ENCODE measurements at regions not wholly inside any gene's neighbourhood (a gene's known extent, or its start where the extent isn't known, plus 50 kb on each side); places are given as distances from the start of the nearest gene placed in this dataset.

DNA sequence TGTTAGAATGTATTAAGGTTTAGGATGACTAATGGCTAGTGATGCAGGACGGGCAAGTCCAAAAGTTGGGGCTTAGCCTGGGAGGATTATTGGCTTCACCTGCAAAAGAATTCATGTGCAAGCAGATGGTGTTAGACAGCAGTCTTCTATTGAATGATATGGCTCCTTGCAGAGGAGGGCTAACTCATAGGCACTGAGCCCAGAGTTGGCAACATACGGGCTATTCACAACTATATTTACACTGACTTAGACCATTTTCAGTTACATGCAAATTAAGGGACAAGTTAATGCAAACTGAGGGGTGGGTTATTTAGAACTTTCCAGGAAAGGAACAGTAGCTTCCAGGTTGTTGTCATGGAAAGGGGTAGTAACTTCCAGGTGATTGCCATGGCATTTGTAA is 1017.1 kb upstream of the EEF2KMT start:
- Mint-ChIP-seq H3K4me3 (no peak overlapping the region), H3K27ac (no peak overlapping the region)

DNA sequence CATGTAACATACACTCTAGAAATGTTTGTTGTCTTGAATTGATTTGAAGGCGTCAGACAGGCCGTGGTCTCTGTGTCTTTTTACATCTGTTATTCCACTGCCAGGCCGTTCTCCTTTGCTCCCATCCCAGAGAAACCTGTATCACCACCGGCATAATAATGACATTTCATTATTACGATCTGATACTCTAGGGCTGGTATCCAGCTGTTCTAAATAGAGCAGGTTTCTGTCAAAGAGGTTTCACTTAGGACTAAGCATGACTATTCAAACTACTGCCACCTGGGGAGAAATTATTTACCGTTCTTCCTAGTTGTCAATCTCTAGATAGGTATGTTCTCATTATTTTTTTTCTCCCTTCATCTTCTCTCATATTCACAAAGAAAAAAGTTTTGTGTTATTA is 1016.2 kb upstream of the EEF2KMT start:
- Mint-ChIP-seq H3K27ac (no peak overlapping the region), H3K4me1 (no peaks in the 10 kb centered on the region), H3K9me3 (peaks cover 0 to 4% of the 10 kb centered on the region in 2 donors), H3K4me3 (no peak overlapping the region), H3K27me3 (no peaks in the 10 kb centered on the region)
- DNase-seq (no peak), ATAC-seq (no peak)

More for the DNA sequence above, 1017.1 kb upstream of the EEF2KMT start:
- DNase-seq: no peak
- peaks cover 0 to 5% of the 10 kb centered on the region in 2 donors for H3K9me3 Mint-ChIP-seq
- no peak for ATAC-seq
- H3K27me3 Mint-ChIP-seq: no peaks in the 10 kb centered on the region
- no peaks in the 10 kb centered on the region for H3K4me1 Mint-ChIP-seq

DNA sequence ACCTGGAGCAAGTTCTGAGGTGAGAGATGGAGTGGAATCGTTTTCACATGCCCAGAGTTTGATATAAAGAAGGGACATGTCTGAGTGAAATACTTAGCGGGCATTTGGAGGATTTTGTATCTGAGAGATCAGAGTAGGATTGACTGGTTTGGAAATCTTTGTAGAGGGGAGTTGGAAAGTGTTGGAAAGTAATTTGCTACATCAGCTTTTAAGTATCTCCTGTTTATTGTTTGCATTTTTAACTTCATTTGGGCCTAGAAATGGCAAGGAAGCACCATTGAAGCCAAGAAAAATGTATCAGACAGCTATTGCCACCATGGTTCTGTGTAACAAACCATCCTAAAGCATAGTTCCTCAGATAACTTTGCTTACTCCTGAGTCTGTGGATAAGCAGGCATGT is 1015.1 kb upstream of the EEF2KMT start:
- H3K9me3 Mint-ChIP-seq: no peaks in the 10 kb centered on the region
- H3K4me1 Mint-ChIP-seq: no peaks in the 10 kb centered on the region
- ATAC-seq (no peak), DNase-seq (no peak)
- H3K4me3 Mint-ChIP-seq: no peak overlapping the region
- no peaks in the 10 kb centered on the region for H3K27me3 Mint-ChIP-seq
- no peak overlapping the region for H3K27ac Mint-ChIP-seq

DNA sequence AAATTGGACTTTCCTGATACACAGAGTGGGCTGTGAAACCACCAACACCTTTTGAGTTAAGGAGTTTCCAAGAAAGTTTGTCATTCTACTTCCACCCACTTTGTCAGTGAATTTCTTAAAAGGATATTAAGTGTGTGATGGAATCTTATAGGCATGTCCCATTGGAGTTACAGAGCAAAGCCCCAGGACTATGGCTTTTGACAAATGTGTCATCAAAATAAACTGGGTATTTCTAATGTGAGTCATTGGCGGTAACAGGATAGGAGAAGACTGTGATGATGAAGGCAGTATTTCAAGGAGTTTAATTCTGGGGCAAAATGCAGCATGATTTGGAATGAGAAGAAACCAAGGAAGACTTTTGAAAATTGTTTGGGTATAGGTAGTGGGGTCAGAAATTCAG is 1013.8 kb upstream of the EEF2KMT start:
- Mint-ChIP-seq H3K4me1 (no peaks in the 10 kb centered on the region), H3K27me3 (no peaks in the 10 kb centered on the region), H3K9me3 (peaks cover 0 to 4% of the 10 kb centered on the region in 2 donors), H3K4me3 (no peak overlapping the region), H3K27ac (no peak overlapping the region)
- ATAC-seq: no peak
- DNase-seq: no peak

DNA sequence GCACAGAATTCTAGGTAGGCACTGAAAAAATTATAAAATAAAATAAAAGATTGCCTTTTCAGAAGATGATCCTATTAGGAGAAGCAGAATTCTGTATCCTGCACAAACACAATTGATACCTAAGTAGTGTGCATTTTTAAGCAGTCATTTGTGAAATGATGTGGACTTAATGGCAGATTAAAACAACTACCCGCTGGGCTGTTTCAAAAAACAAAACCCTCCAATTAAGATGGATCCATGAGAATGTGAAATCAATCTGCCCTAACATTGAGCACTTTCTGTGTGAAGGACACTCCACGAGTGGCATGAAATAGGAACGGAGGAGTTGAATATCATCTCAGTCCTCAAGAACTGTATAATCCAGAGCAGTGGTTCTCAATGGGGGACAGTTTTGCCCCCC is 1012.8 kb upstream of the EEF2KMT start:
- no peaks in the 10 kb centered on the region for H3K4me1 Mint-ChIP-seq
- DNase-seq (no peak), ATAC-seq (no peak)
- peaks cover 0 to 4% of the 10 kb centered on the region in 2 donors for H3K9me3 Mint-ChIP-seq
- H3K27ac Mint-ChIP-seq: peak overlapping the region in 1 of 2 donors; percentile 84
- H3K27me3 Mint-ChIP-seq: no peaks in the 10 kb centered on the region
- no peak overlapping the region for H3K4me3 Mint-ChIP-seq

DNA sequence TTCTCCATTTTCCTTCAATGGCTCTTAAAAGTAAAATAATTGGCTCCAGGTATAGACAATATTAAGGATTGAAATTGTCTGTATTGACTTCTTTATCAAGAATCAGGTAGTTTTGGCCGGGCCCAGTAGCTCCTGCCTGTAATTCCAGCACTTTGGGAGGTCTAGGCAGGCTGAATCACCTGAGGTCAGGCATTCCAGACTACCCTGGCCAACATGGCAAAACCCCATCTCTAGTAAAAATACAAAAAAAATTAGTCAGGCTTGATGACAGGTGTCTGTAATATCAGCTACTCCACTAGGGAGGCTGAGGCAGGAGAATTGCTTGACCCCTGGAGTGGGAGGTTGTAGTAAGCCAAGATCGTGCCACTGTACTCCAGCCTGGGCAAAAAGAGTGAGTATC is 1008.5 kb upstream of the EEF2KMT start:
- peaks cover 7 to 11% of the 10 kb centered on the region in 2 donors for H3K9me3 Mint-ChIP-seq
- no peak for ATAC-seq
- DNase-seq: no peak
- H3K27ac Mint-ChIP-seq: no peak overlapping the region
- no peaks in the 10 kb centered on the region for H3K4me1 Mint-ChIP-seq
- H3K4me3 Mint-ChIP-seq: no peak overlapping the region
- H3K27me3 Mint-ChIP-seq: no peaks in the 10 kb centered on the region

DNA sequence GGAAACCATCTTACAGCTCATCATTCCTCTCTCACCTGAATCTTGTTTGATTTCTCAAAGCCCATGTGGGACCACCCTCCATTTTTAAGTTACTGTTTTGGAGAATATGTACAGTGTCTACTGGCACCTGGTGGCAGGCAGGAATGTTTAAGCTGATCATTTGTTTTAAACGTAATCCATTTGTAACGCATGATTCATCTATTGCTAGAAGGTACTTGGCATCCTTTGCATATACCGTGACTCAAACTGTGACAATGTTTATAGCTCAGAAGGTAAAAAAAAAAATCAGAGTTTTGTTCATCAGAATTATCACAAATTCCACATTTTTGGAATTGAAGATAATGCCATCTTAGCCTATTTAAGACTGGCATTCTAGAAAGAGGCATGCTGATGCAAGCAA is 1007.5 kb upstream of the EEF2KMT start:
- Mint-ChIP-seq H3K27ac (no peak overlapping the region), H3K4me1 (no peaks in the 10 kb centered on the region), H3K9me3 (peaks cover 7 to 11% of the 10 kb centered on the region in 2 donors), H3K4me3 (no peak overlapping the region), H3K27me3 (no peaks in the 10 kb centered on the region)
- DNase-seq (no peak), ATAC-seq (no peak)

DNA sequence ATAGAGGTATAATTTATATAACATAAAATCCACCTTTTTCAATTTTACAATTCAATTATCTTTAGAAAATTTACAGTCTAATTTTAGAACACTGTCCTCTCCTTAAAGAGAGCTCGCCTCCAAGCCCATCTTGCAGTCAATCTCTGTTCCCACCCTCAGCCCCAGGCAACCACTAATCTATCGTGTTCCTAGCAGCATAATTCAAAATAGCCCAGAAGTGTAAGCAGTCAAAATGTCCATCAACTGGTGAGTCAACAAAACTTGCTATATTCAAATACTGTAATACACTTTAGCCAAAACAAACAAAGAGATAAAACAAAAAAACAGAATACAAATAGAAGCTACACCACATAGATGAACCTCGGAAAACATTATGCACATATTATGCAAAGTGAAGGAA is 1006.8 kb upstream of the EEF2KMT start:
- H3K27me3 Mint-ChIP-seq: no peaks in the 10 kb centered on the region
- peaks cover 7 to 11% of the 10 kb centered on the region in 2 donors for H3K9me3 Mint-ChIP-seq
- no peaks in the 10 kb centered on the region for H3K4me1 Mint-ChIP-seq
- no peak overlapping the region for H3K27ac Mint-ChIP-seq
- ATAC-seq (no peak), DNase-seq (no peak)
- no peak overlapping the region for H3K4me3 Mint-ChIP-seq

DNA sequence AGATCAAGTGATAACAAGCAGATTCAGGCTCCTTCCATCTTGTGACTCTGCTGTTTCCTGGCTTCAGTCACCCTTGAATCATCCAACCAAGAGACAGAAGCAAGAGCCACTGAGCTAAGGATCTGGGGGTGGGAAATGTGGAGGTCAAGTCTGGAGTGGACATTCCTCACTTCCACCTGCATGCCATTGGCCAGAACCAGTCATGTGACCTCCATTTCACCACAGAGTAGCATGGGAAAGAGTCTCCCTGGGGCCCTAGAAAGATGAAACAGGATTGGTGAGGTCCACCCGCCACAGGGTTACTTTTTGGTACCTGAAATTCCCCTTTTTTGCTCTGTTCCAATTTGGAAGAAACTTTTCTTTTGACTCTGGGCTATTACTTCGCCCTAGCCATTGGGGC is 1006.0 kb upstream of the EEF2KMT start:
- no peak overlapping the region for H3K27ac Mint-ChIP-seq
- H3K9me3 Mint-ChIP-seq: peaks cover 9 to 11% of the 10 kb centered on the region in 2 donors
- H3K4me1 Mint-ChIP-seq: no peaks in the 10 kb centered on the region
- ATAC-seq (no peak), DNase-seq (no peak)
- H3K27me3 Mint-ChIP-seq: no peaks in the 10 kb centered on the region
- no peak overlapping the region for H3K4me3 Mint-ChIP-seq

DNA sequence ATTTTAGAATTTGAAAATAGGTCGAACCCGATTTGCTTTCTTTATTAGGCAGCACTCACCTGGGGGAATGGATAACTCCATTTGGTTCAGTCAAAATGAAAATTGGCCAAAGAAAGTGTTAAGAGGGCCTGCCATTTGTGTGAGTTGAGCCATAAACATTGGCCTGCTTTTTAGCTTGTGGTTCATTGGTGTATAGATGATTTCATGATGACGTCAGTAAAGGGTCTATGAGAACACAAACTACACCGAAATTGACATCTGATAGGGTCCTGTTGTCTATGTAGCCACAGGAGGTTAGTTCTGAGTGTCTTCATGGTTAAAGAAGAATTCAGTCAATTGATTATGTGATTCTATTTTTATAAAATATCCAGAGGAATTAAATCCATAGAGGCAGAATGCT is 1001.5 kb upstream of the EEF2KMT start:
- no peaks in the 10 kb centered on the region for H3K27me3 Mint-ChIP-seq
- H3K4me1 Mint-ChIP-seq: no peaks in the 10 kb centered on the region
- no peak overlapping the region for H3K4me3 Mint-ChIP-seq
- H3K9me3 Mint-ChIP-seq: peaks cover 7 to 21% of the 10 kb centered on the region in 2 donors
- ATAC-seq: no peak
- no peak for DNase-seq
- no peak overlapping the region for H3K27ac Mint-ChIP-seq

DNA sequence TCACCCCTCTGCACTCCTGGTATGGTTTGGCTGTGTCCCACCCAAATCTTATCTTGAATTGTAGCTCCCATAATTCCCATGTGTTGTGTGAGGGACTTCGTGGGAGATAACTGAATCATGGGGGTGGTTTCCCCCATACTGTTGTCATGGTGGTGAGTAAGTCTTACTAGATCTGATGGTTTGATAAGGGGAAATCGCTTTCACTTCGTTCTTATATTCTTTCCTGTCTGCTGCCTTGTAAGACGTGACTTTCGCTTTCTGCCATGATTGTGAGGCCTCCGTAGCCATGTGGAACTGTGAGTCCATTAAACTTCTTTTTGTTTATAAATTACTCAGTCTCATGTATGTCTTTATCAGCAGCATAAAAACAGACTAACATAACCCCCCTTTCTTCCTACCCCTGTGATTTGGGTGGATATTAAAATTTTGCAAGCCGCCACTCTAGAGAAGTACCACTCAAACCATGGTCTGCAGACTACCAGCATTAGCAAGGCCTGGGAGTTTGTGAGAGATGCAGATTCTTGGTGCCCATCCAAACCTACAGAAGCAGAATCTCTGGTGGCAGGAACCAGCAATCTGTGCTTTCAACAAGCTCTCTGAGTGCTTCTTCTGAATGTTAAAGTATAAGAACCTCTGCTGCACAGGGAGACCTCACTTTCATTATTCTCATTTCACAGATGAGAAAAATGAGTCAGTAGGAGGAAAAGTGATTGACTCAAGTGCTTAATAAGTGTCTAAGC is 999.5 kb upstream of the EEF2KMT start:
- no peak for ATAC-seq
- H3K4me3 Mint-ChIP-seq: no peak overlapping the region
- peaks cover 0 to 16% of the 10 kb centered on the region in 2 donors for H3K9me3 Mint-ChIP-seq
- no peaks in the 10 kb centered on the region for H3K4me1 Mint-ChIP-seq
- no peak overlapping the region for H3K27ac Mint-ChIP-seq
- no peaks in the 10 kb centered on the region for H3K27me3 Mint-ChIP-seq
- no peak for DNase-seq

DNA sequence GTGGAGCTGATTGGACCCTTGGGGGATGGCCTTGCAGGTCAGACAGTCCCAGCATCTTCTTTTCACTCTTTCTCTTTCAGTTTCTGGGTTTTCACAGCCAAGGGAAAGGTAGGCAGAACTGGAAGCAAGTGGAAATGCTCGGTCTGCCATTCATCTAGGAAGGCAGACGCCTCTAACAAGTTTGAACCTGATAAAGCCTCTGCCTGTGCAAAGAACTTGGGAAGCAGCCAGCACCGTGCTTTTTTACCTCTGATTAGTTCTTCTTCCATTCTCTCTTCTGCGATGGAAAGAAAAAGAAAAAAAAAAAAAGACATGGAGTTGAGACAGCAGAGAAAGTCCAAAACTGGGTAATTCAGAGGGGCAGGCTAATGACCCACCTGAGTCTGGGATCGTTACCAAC is 997.8 kb upstream of the EEF2KMT start:
- H3K9me3 Mint-ChIP-seq: peaks cover 9 to 32% of the 10 kb centered on the region in 2 donors
- H3K27ac Mint-ChIP-seq: no peak overlapping the region

DNA sequence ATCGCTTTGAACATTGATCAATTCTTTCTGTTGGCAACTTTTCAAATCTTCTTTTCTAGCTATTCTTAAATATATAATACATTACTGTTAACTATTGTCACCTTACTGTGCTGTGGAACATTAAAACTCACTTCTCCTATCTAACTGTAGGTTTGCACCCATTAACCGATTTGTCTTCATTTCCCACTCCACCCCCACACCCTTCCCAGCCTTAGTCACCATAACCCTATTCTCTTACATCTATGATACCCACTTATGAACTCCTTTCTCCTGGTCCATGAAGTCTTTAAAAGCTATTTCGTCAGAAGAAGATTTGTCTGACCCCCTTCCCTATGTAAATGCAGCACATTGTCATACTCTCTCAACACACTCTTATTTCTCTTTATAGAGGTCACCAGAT is 993.4 kb upstream of the EEF2KMT start:
- ATAC-seq (no peak), DNase-seq (no peak)
- Mint-ChIP-seq H3K4me1 (no peaks in the 10 kb centered on the region), H3K4me3 (no peak overlapping the region), H3K27me3 (no peaks in the 10 kb centered on the region), H3K9me3 (peaks cover 20 to 36% of the 10 kb centered on the region in 2 donors), H3K27ac (no peak overlapping the region)

More for the DNA sequence above, 997.8 kb upstream of the EEF2KMT start:
- Mint-ChIP-seq H3K4me3 (no peak overlapping the region), H3K4me1 (no peaks in the 10 kb centered on the region), H3K27me3 (no peaks in the 10 kb centered on the region)
- DNase-seq (no peak), ATAC-seq (no peak)

DNA sequence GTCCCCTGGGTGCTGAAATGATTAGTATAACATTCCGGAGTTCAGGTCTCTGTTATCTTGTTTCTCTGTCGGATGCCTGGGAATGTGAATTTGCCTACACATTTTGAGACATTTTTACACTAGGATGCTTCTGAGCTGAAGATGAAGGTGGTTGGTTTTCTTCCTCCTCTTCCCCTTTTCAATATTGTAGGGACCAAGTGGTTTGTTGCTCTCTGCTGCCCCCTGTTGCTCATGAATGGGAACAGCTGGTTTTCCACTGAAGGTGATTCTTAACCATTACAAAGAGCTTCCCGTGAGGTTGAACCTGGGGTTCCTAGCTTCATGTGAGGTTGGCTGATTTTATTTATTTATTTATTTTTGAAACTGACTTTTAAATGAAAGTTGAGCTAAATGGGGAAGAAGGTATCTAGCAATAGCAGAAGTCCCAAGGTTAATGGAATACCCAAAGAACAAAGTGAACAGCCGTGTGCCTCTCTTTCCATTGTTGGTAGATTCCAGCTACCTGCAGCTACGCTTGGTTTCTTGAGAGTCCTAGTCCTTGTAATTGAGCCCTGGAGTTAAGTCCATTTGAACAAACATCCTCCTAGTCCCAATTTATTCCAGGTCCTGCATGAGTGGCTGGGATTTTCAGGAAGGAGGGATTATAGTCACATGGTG is 983.9 kb upstream of the EEF2KMT start:
- peaks cover 0 to 15% of the 10 kb centered on the region in 2 donors for H3K9me3 Mint-ChIP-seq
- peaks cover 6% of the 10 kb centered on the region for H3K27me3 Mint-ChIP-seq
- DNase-seq: peak; percentile 0 to 13

DNA sequence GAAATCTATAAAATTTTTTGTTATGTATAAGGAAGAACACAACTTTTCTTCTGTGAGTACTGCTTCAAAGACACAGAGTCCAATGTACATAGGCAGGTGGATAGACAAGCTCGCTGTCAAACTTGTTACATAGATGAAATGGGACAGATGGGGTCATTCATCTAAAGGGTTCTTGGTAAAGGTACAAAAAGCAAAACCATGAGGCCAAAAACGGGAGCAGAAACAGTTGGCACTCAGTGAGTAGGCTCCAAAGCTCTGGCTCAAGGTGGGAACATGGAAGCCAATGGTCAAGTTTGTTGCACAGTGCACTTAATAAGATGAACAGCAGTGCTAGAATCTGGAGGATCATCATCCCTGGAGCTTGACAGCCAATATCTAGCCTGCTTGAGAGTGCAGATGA is 979.0 kb upstream of the EEF2KMT start:
- no peaks in the 10 kb centered on the region for H3K4me1 Mint-ChIP-seq
- H3K9me3 Mint-ChIP-seq: peaks cover 4 to 20% of the 10 kb centered on the region in 2 donors
- no peak for ATAC-seq
- H3K27ac Mint-ChIP-seq: no peak overlapping the region
- no peak overlapping the region for H3K4me3 Mint-ChIP-seq
- DNase-seq: no peak
- peaks cover 6% of the 10 kb centered on the region for H3K27me3 Mint-ChIP-seq

More for the DNA sequence above, 983.9 kb upstream of the EEF2KMT start:
- H3K4me3 Mint-ChIP-seq: no peak overlapping the region
- no peak overlapping the region for H3K27ac Mint-ChIP-seq
- no peaks in the 10 kb centered on the region for H3K4me1 Mint-ChIP-seq
- ATAC-seq: no peak

DNA sequence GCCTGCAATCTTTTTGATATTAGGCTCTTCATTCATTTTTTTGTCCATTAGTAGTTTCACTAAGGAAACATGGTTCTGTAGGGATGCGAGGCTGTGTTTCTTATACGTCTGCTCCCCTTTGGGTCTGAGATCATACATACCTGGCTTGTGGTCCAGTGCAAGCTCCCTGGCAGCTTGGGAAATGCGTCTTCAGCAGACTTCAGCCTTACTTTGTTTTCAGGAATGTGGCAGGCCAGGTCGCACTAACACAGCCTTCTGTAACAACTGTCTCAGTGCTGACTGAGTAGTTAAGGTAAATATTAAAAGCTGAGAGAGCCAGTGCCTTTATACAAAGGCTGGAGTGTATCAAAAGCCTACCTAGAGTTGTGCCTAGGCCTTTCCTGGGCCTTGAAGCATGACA is 970.5 kb upstream of the EEF2KMT start:
- Mint-ChIP-seq H3K27ac (no peak overlapping the region), H3K27me3 (no peaks in the 10 kb centered on the region), H3K4me1 (no peaks in the 10 kb centered on the region), H3K9me3 (peaks cover 5 to 7% of the 10 kb centered on the region in 2 donors), H3K4me3 (no peak overlapping the region)
- DNase-seq (no peak), ATAC-seq (no peak)
